Gastrocnemius medialis (tissue), 4 donors: ENCODE measurements at regions not wholly inside any gene's neighbourhood (a gene's known extent, or its start where the extent isn't known, plus 50 kb on each side); places are given as distances from the start of the nearest gene placed in this dataset.
"Not testable (repeated sequence)": the region's sequence is repeated elsewhere in the genome, so short reads cannot be mapped to it uniquely, and the experiment has no call there.

Experiments used
- CTCF ChIP-seq, 5 experiments: fragments of 450-650 bp in 3 of 5; fragments of 200-600 bp in 2 of 5; sonication (generic) in 2 of 5; IDR thresholded peaks in 4 of 5; conservative IDR thresholded peaks in 1 of 5; 1 replicate in 4 of 5; 2 replicates in 1 of 5; pipeline ENCODE4 v1.5.1; 2016 to 2019; ENCODE audit warnings: antibody characterized with exemption in 5 of 5, mild to moderate bottlenecking in 3 of 5, moderate library complexity in 3 of 5
- POLR2A ChIP-seq, 2 donors: fragments of 450-650 bp; IDR thresholded peaks; one replicate each; pipeline ENCODE4 v1.6.1; 2017; ENCODE audit warnings: antibody characterized with exemption in 2 of 2, mild to moderate bottlenecking in 2 of 2, moderate library complexity in 2 of 2

GRCh38 chr20:29408707-29409106 lies 1848.8 kb upstream of the DEFB115 start:
- not testable (repeated sequence) for TF ChIP-seq POLR2A (IDR thresholded peaks at IDR 0.05); CTCF (IDR thresholded peaks at IDR 0.05 in 4 of 5, conservative IDR thresholded peaks at IDR 0.05 in 1 of 5)
